GM12878 (cell line): ENCODE measurements at regions not wholly inside any gene's neighbourhood (a gene's known extent, or its start where the extent isn't known, plus 50 kb on each side); places are given as distances from the start of the nearest gene placed in this dataset.

Experiments used
- ATAC-seq: fragments of 200-7000 bp; cut with Tn5 transposase; 3 replicates; pipeline ENCODE4 v1.9.1; 2020; ENCODE audit warnings: mild to moderate bottlenecking, moderate library complexity
- BruUV-seq: library from RNA; stranded (reverse); fragments of 400-500 nt; replicated peaks from 2 replicates; lab custom pipeline; 2021; lab: Mats Ljungman, UMichigan
- CTCF ChIA-PET: fragments of 300-600 bp; sonication (Branson Sonifier 250); formaldehyde crosslinking; extraction: SDS; loops from one replicate; lab custom pipeline; 2021; ENCODE audit warnings: inconsistent platforms; lab: Yijun Ruan, JAX
- POLR2A ChIA-PET: fragments of 350-600 bp; formaldehyde crosslinking; extraction: SDS; loops from one replicate; lab custom pipeline; 2021; ENCODE audit warnings: inconsistent platforms; lab: Charles Lee
- RAD21 ChIA-PET: fragments of 300-600 bp; sonication (Branson Sonifier 250); formaldehyde crosslinking; loops from one replicate; lab custom pipeline; 2023; ENCODE audit warnings: antibody characterized with exemption; ENCODE audit not compliant: unreplicated experiment; lab: Charles Lee
- SMC1A ChIA-PET: fragments of 300-600 bp; sonication (Branson Sonifier 250); formaldehyde crosslinking; loops from one replicate; lab custom pipeline; 2023; ENCODE audit not compliant: unreplicated experiment, uncharacterized antibody; lab: Charles Lee
- DNase-seq: peaks from one replicate; pipeline ENCODE4 v3.0.0-alpha.2; 2011; ENCODE audit warnings: low read depth, low spot score
- FAIRE-seq: peaks from 3 replicates; lab custom pipeline; 2011; peaks lifted over from hg19 to GRCh38; lab: Jason Lieb, UNC
- H2AFZ ChIP-seq: 2 replicates; pipeline ENCODE4 v1.6.0; 2011; ENCODE audit warnings: low read depth, low read length, control low read depth; ENCODE audit not compliant: control insufficient read depth
- H3K27ac ChIP-seq: 2 replicates; pipeline ENCODE4 v1.5.1; 2011; ENCODE audit warnings: control low read depth; ENCODE audit not compliant: control insufficient read depth, insufficient read depth
- H3K27me3 ChIP-seq, 2 experiments: replicated peaks in 1 of 2; 2 replicates each; pipeline versions ENCODE4 v1.6.0 to v1.6.1; 2011; ENCODE audit warnings: low read length in 1 of 2; ENCODE audit not compliant: control insufficient read depth in 2 of 2, insufficient read depth in 2 of 2
- H3K36me3 ChIP-seq, 2 experiments: 2 replicates each; pipeline ENCODE4 v1.5.1; 2011; ENCODE audit warnings: low read length in 1 of 2; ENCODE audit not compliant: control insufficient read depth in 2 of 2, insufficient read depth in 2 of 2
- H3K4me1 ChIP-seq: 2 replicates; pipeline ENCODE4 v1.6.1; 2011; ENCODE audit warnings: mild to moderate bottlenecking, low read length, moderate library complexity, mixed read lengths; ENCODE audit not compliant: control insufficient read depth, insufficient read depth
- H3K4me2 ChIP-seq: 2 replicates; pipeline ENCODE4 v1.6.0; 2011; ENCODE audit warnings: control low read depth; ENCODE audit not compliant: control insufficient read depth, insufficient read depth
- H3K4me3 ChIP-seq: fragments of 200-600 bp; sonication (generic); 2 replicates; pipeline ENCODE4 v1.5.1; 2016
- H3K79me2 ChIP-seq: 2 replicates; pipeline ENCODE4 v1.6.0; 2011; ENCODE audit warnings: low read length; ENCODE audit not compliant: control insufficient read depth, insufficient read depth
- H3K9ac ChIP-seq: 2 replicates; pipeline ENCODE4 v1.8.0; 2011; ENCODE audit warnings: low read length, control low read depth, mixed read lengths; ENCODE audit not compliant: control insufficient read depth, insufficient read depth
- H3K9me3 ChIP-seq: replicated peaks from 3 replicates; pipeline ENCODE4 v1.5.1; 2011; ENCODE audit warnings: mild to moderate bottlenecking, low read length; ENCODE audit not compliant: control insufficient read depth, insufficient read depth
- H4K20me1 ChIP-seq: 2 replicates; pipeline ENCODE4 v1.6.0; 2011; ENCODE audit not compliant: control insufficient read depth, insufficient read depth
- BCL11A ChIP-seq: IDR thresholded peaks from 2 replicates; pipeline ENCODE4 v1.6.1; 2011; ENCODE audit warnings: low read depth, low read length
- CBFB ChIP-seq: IDR thresholded peaks from 2 replicates; pipeline ENCODE4 v1.6.1; 2016; ENCODE audit warnings: antibody characterized with exemption, low read depth
- CHD1 ChIP-seq: IDR thresholded peaks from 2 replicates; pipeline ENCODE4 v1.6.1; 2012; ENCODE audit warnings: low read depth, low read length, improper control_type of control experiment
- KLF5 ChIP-seq: fragments of 450-650 bp; IDR thresholded peaks from 2 replicates; pipeline ENCODE4 v1.6.1; 2014; ENCODE audit warnings: mild to moderate bottlenecking; ENCODE audit not compliant: partially characterized antibody
- LARP7 ChIP-seq: fragments of 450-650 bp; IDR thresholded peaks from 2 replicates; pipeline ENCODE4 v1.6.1; 2017; ENCODE audit warnings: mild to moderate bottlenecking
- RELA ChIP-seq: fragments of 450-650 bp; IDR thresholded peaks from 2 replicates; pipeline ENCODE4 v1.8.0; 2014; ENCODE audit warnings: borderline replicate concordance; ENCODE audit not compliant: partially characterized antibody
- RUNX3 ChIP-seq: IDR thresholded peaks from 2 replicates; pipeline ENCODE4 v1.6.1; 2012; ENCODE audit warnings: low read length, inconsistent platforms
- SUPT20H ChIP-seq: IDR thresholded peaks from 2 replicates; pipeline ENCODE4 v1.6.1; 2011; ENCODE audit warnings: low read depth, mild to moderate bottlenecking, low read length, moderate library complexity, borderline replicate concordance; ENCODE audit not compliant: control insufficient read depth
- YY1 ChIP-seq: IDR thresholded peaks from 2 replicates; pipeline ENCODE4 v1.6.1; 2011; ENCODE audit warnings: low read depth, mild to moderate bottlenecking, low read length
- ZNF217 ChIP-seq: fragments of 450-650 bp; IDR thresholded peaks from 2 replicates; pipeline ENCODE4 v1.6.1; 2017; ENCODE audit warnings: antibody characterized with exemption, mild to moderate bottlenecking
- WGBS: methylation state at CpG from one replicate; pipeline ENCODE4 v1.1.6; 2016; ENCODE audit warnings: low lambda C conversion rate; ENCODE audit not compliant: insufficient replicate concordance, insufficient coverage; ENCODE audit errors: missing lambda C conversion rate; 5-methylcytosine and 5-hydroxymethylcytosine counted together
- in situ Hi-C: fragments of 300-500 bp; cut with MboI; formaldehyde crosslinking; loops from 9 replicates; pipeline ENCODE4 v1.14.3; 2018; ENCODE audit warnings: mixed read lengths
- intact Hi-C: fragments of 100-400 bp; cut with micrococcal nuclease; formaldehyde crosslinking; loops from one replicate; pipeline ENCODE4 v1.14.2; 2022; ENCODE audit not compliant: unreplicated experiment
- TF ChIP-seq, protein P1 (sequence below): fragments of 450-650 bp; IDR thresholded peaks from 2 replicates; pipeline ENCODE4 v1.6.1; 2016; ENCODE audit warnings: mild to moderate bottlenecking
- TF ChIP-seq, protein P2 (sequence below): fragments of 450-650 bp; IDR thresholded peaks from 2 replicates; pipeline ENCODE4 v1.6.1; 2016; ENCODE audit warnings: mild to moderate bottlenecking

GRCh38 chr12:132437252-132437932 lies 52.6 kb upstream of the FBRSL1 start:
- FAIRE-seq: no peak
- SMC1A ChIA-PET: no interaction called here
- H3K27me3 ChIP-seq: peaks cover 0 to 2% of the 10 kb centered on the region in 2 experiments; a peak in 3 of 4 replicates
- no peak for ATAC-seq
- CTCF ChIA-PET: interaction anchor here (0.6 kb wide), 1 partner anchor 20 kb away, joined by 3 read pairs; no protein-coding TSS in a partner anchor
- H2AFZ ChIP-seq: no peak overlapping the region
- H3K36me3 ChIP-seq: no peaks in the 10 kb centered on the region
- H3K4me3 ChIP-seq: no peak overlapping the region
- POLR2A ChIA-PET: no interaction called here
- in situ Hi-C loops (no loop called here), intact Hi-C loops (no loop called here)
- no peak overlapping the region for H3K4me2 ChIP-seq
- no peak overlapping the region for H3K9ac ChIP-seq
- TF ChIP-seq RELA (no peak), CHD1 (no peak), ZNF217 (no peak), KLF5 (no peak), CBFB (no peak), BCL11A (no peak), RUNX3 (no peak), SUPT20H (no peak), LARP7 (no peak), YY1 (no peak)
- TF ChIP-seq, protein P1, sequence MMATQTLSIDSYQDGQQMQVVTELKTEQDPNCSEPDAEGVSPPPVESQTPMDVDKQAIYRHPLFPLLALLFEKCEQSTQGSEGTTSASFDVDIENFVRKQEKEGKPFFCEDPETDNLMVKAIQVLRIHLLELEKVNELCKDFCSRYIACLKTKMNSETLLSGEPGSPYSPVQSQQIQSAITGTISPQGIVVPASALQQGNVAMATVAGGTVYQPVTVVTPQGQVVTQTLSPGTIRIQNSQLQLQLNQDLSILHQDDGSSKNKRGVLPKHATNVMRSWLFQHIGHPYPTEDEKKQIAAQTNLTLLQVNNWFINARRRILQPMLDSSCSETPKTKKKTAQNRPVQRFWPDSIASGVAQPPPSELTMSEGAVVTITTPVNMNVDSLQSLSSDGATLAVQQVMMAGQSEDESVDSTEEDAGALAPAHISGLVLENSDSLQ: no peak
- TF ChIP-seq, protein P2, sequence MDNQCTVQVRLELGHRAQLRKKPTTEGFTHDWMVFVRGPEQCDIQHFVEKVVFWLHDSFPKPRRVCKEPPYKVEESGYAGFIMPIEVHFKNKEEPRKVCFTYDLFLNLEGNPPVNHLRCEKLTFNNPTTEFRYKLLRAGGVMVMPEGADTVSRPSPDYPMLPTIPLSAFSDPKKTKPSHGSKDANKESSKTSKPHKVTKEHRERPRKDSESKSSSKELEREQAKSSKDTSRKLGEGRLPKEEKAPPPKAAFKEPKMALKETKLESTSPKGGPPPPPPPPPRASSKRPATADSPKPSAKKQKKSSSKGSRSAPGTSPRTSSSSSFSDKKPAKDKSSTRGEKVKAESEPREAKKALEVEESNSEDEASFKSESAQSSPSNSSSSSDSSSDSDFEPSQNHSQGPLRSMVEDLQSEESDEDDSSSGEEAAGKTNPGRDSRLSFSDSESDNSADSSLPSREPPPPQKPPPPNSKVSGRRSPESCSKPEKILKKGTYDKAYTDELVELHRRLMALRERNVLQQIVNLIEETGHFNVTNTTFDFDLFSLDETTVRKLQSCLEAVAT: no peak
- RAD21 ChIA-PET: no interaction called here
- H3K4me1 ChIP-seq: no peaks in the 10 kb centered on the region
- no TSS peak for BruUV-seq
- 19% methylated on average over 15 of the region's 15 CpGs for WGBS
- no peaks in the 10 kb centered on the region for H4K20me1 ChIP-seq
- H3K79me2 ChIP-seq: no peaks in the 10 kb centered on the region
- no peaks in the 10 kb centered on the region for H3K9me3 ChIP-seq
- no peak for DNase-seq
- H3K27ac ChIP-seq: no peak overlapping the region
